Loucy (cell line): ENCODE measurements at regions not wholly inside any gene's neighbourhood (a gene's known extent, or its start where the extent isn't known, plus 50 kb on each side); places are given as distances from the start of the nearest gene placed in this dataset.

ENCODE experiments used
- EZH2phosphoT487 ChIP-seq: fragments of 200-600 bp; IDR thresholded peaks from 2 replicates; pipeline ENCODE4 v1.6.1; 2018; ENCODE audit warnings: antibody characterized with exemption, mild to moderate bottlenecking, moderate library complexity, borderline replicate concordance
- TF ChIP-seq, protein P1 (sequence below): fragments of 200-600 bp; sonication (generic); conservative IDR thresholded peaks from 2 replicates; pipeline ENCODE4 v1.5.1; 2014; ENCODE audit warnings: mild to moderate bottlenecking, antibody characterized with exemption, low read length

- TF ChIP-seq, protein P1, sequence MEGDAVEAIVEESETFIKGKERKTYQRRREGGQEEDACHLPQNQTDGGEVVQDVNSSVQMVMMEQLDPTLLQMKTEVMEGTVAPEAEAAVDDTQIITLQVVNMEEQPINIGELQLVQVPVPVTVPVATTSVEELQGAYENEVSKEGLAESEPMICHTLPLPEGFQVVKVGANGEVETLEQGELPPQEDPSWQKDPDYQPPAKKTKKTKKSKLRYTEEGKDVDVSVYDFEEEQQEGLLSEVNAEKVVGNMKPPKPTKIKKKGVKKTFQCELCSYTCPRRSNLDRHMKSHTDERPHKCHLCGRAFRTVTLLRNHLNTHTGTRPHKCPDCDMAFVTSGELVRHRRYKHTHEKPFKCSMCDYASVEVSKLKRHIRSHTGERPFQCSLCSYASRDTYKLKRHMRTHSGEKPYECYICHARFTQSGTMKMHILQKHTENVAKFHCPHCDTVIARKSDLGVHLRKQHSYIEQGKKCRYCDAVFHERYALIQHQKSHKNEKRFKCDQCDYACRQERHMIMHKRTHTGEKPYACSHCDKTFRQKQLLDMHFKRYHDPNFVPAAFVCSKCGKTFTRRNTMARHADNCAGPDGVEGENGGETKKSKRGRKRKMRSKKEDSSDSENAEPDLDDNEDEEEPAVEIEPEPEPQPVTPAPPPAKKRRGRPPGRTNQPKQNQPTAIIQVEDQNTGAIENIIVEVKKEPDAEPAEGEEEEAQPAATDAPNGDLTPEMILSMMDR: no peak
- TF ChIP-seq EZH2phosphoT487: no peak
Measured at GRCh38 chr13:91072486-91072885, 275.0 kb upstream of the MIR17HG start.
